ENCODE measurements at regions not wholly inside any gene's neighbourhood (a gene's known extent, or its start where the extent isn't known, plus 50 kb on each side); places are given as distances from the start of the nearest gene placed in this dataset.

DNA sequence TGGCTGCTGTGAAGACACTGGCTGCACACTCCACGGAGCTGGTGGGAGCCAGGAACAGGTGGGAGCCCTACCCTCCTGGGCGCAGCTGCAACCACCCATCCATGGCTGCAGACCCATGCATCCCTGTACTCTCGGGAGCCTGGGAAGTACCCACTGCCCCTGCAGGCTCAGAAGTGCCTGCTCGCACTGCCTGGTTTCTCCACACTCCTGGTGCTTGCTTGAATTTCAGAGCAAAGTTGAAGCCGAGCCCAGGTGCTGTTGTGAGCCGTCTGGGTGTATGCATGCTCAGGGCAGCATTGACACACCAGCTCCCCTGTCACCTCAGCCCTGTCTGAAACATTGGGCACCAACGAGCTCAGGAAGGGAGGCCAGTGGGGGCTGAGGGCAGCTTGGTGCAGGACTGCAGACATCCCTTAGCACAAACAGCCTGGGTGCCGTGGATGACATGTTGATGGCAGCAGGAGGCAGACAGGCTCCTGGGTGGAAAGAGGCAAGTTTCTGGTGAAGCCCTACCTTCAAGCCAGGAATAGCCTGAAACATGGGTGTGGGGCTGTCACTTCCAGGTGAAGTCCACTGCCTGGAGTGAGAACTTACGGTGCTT, 585.9 kb downstream of the PCDH18 start:
- no peaks in the 10 kb centered on the region for H3K27me3 ChIP-seq (ENCODE audit: insufficient read depth, poor library complexity, severe bottlenecking)
- H3K27ac ChIP-seq (replicated peaks): no peak overlapping the region
- H3K4me3 ChIP-seq (replicated peaks; ENCODE audit: insufficient read depth, low read length): no peak overlapping the region
- no peak for DNase-seq (ENCODE audit: low read depth in 1 of 2, low spot score in 1 of 2)
- no peak for TF ChIP-seq GABPA (IDR thresholded peaks at IDR 0.05; ENCODE audit: low read depth)
- TF ChIP-seq, protein P1, sequence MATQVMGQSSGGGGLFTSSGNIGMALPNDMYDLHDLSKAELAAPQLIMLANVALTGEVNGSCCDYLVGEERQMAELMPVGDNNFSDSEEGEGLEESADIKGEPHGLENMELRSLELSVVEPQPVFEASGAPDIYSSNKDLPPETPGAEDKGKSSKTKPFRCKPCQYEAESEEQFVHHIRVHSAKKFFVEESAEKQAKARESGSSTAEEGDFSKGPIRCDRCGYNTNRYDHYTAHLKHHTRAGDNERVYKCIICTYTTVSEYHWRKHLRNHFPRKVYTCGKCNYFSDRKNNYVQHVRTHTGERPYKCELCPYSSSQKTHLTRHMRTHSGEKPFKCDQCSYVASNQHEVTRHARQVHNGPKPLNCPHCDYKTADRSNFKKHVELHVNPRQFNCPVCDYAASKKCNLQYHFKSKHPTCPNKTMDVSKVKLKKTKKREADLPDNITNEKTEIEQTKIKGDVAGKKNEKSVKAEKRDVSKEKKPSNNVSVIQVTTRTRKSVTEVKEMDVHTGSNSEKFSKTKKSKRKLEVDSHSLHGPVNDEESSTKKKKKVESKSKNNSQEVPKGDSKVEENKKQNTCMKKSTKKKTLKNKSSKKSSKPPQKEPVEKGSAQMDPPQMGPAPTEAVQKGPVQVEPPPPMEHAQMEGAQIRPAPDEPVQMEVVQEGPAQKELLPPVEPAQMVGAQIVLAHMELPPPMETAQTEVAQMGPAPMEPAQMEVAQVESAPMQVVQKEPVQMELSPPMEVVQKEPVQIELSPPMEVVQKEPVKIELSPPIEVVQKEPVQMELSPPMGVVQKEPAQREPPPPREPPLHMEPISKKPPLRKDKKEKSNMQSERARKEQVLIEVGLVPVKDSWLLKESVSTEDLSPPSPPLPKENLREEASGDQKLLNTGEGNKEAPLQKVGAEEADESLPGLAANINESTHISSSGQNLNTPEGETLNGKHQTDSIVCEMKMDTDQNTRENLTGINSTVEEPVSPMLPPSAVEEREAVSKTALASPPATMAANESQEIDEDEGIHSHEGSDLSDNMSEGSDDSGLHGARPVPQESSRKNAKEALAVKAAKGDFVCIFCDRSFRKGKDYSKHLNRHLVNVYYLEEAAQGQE (IDR thresholded peaks at IDR 0.05; ENCODE audit: insufficient replicate concordance, low read depth): no peak
- TF ChIP-seq, protein P2, sequence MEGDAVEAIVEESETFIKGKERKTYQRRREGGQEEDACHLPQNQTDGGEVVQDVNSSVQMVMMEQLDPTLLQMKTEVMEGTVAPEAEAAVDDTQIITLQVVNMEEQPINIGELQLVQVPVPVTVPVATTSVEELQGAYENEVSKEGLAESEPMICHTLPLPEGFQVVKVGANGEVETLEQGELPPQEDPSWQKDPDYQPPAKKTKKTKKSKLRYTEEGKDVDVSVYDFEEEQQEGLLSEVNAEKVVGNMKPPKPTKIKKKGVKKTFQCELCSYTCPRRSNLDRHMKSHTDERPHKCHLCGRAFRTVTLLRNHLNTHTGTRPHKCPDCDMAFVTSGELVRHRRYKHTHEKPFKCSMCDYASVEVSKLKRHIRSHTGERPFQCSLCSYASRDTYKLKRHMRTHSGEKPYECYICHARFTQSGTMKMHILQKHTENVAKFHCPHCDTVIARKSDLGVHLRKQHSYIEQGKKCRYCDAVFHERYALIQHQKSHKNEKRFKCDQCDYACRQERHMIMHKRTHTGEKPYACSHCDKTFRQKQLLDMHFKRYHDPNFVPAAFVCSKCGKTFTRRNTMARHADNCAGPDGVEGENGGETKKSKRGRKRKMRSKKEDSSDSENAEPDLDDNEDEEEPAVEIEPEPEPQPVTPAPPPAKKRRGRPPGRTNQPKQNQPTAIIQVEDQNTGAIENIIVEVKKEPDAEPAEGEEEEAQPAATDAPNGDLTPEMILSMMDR (IDR thresholded peaks at IDR 0.05; ENCODE audit: insufficient read depth, low read length): no peak
- no peak for TF ChIP-seq SPI1 (IDR thresholded peaks at IDR 0.05; ENCODE audit: borderline replicate concordance, low read depth)
- TF ChIP-seq POLR2AphosphoS5 (IDR thresholded peaks at IDR 0.05; ENCODE audit: low read depth): no peak

DNA sequence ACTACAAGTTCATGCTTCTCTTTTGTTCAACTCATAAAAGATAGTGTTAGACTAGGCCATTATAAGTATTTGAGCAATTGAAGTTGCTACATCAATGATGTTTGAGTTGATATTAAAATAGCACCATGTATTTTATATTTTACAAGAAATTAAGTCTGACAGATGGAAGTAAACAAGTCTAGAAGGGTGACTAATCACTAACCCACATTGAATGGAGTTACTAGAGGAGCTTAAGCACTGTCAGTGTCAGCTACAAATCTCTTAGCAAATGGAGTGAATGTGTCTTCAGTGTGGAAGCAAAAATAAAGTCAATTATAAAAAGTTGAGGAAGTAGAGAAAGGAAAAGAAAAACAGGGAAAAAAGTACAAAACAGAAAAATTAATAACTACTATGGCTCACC, 592.5 kb downstream of the PCDH18 start:
- H3K27me3 ChIP-seq (ENCODE audit: insufficient read depth, poor library complexity, severe bottlenecking): no peaks in the 10 kb centered on the region
- DNase-seq (ENCODE audit: low read depth in 1 of 2, low spot score in 1 of 2): no peak
- no peak for TF ChIP-seq SPI1 (IDR thresholded peaks at IDR 0.05; ENCODE audit: borderline replicate concordance, low read depth)
- no peak for TF ChIP-seq GABPA (IDR thresholded peaks at IDR 0.05; ENCODE audit: low read depth)
- TF ChIP-seq POLR2AphosphoS5 (IDR thresholded peaks at IDR 0.05; ENCODE audit: low read depth): no peak
- TF ChIP-seq, protein P2 (IDR thresholded peaks at IDR 0.05; ENCODE audit: insufficient read depth, low read length): no peak
- TF ChIP-seq, protein P1 (IDR thresholded peaks at IDR 0.05; ENCODE audit: insufficient replicate concordance, low read depth): no peak
- no peak overlapping the region for H3K27ac ChIP-seq (replicated peaks)
- H3K4me3 ChIP-seq (replicated peaks; ENCODE audit: insufficient read depth, low read length): no peak overlapping the region

DNA sequence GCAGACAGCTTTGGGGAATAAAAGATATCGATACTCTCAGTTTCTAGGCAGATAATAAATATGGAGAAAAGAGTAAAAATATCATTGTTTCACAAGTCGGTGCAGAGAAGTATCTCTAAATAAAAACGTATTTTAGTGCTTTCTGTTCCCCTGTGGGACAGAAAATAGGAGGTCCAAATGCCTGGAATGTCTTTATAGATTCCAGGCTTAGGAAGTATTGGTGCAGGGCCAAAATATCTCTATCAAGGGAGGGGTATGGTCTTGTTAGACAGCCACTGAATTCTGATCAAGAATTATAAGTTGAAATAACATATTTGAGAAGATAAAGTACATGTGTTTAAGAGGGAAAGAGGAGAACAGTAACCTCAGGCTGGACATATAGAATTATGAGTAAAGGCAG, 596.4 kb downstream of the PCDH18 start:
- no peak overlapping the region for H3K27ac ChIP-seq (replicated peaks)
- H3K27me3 ChIP-seq (ENCODE audit: insufficient read depth, poor library complexity, severe bottlenecking): no peaks in the 10 kb centered on the region
- no peak for DNase-seq (ENCODE audit: low read depth in 1 of 2, low spot score in 1 of 2)
- TF ChIP-seq, protein P2 (IDR thresholded peaks at IDR 0.05; ENCODE audit: insufficient read depth, low read length): no peak
- TF ChIP-seq POLR2AphosphoS5 (IDR thresholded peaks at IDR 0.05; ENCODE audit: low read depth): no peak
- TF ChIP-seq GABPA (IDR thresholded peaks at IDR 0.05; ENCODE audit: low read depth): no peak
- TF ChIP-seq, protein P1 (IDR thresholded peaks at IDR 0.05; ENCODE audit: insufficient replicate concordance, low read depth): no peak
- no peak for TF ChIP-seq SPI1 (IDR thresholded peaks at IDR 0.05; ENCODE audit: borderline replicate concordance, low read depth)
- no peak overlapping the region for H3K4me3 ChIP-seq (replicated peaks; ENCODE audit: insufficient read depth, low read length)

Data from HL-60 (cell line).